ENCODE measurements at regions not wholly inside any gene's neighbourhood (a gene's known extent, or its start where the extent isn't known, plus 50 kb on each side); places are given as distances from the start of the nearest gene placed in this dataset.
"Not testable (repeated sequence)": the region's sequence is repeated elsewhere in the genome, so short reads cannot be mapped to it uniquely, and the experiment has no call there.

DNA sequence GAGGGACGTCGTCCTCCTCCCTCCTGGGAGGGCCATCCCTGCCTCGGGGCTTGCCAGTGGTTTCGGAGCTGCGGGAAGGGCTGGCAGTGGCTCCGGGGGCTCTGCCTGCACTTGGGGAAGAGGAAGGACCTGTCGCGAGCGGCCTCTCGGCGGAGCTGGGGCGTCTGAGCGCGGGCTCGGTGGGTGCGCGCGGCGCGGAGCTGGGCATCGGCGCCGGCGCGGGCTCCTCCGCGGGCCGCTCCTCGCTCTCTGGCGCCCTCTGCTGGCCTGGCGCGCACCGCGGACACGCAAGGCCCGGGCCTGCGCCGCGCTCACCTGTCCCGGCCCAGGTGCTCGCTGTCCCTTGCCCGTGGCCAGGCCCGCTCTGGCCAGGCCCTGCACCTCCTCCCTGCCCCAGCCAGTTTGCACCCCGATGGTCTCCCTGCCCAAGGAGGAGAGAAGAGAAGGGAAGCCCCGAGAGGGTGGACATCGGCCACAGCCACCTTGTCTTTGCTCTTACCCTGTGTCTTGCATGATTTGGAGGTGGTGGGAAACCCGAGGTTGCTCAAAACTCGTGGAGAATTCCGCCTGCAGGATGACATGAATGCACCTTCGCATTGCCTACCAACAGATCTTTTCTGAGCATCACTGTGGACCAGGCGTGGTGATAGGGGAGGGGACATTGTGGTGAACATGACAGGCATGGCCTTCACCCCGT is 119.2 kb downstream of the OTOP1 start:
- DNase-seq (ENCODE audit: extremely low read depth, low read depth): peak; percentile 0

DNA sequence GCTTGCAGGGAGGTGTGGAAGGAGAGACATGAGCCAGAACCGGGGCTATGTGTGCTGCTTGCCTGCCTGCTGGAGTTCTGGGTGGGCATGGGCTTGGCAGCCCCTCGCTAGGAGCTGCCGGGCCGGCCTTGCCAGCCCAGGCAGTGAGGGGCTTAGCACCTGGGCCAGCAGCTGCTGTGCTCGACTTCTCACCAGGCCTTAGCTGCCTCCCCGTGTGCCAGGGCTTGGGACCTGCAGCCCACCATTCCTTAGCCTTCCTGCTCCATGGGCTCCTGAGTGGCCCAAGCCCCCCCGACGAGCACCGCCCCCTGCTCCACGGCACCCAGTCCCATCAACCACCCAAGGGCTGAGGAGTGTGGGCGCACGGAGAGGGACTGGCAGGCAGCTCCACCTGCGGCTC is 111.3 kb downstream of the OTOP1 start:
- DNase-seq (ENCODE audit: extremely low read depth, low read depth): not testable (repeated sequence)

DNA sequence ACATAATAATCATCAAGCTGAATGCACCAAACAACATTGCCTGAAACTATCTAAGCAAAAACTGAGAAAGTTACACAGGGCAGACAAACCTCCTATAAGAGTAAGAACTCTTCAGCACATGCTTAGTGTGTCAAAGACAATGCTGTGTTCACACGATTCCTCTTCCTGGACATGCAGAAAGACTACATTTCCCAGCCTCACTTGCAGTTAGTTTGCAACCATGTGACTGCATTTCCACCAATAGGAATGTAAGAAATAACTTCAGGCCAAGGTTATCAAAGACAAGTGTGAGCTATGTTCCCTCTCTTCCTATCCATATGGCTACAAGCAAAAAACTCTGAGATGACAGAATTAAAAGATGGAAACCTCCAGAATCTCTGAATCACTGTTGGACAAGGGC is 109.8 kb downstream of the OTOP1 start:
- not testable (repeated sequence) for DNase-seq (ENCODE audit: extremely low read depth, low read depth)

DNA sequence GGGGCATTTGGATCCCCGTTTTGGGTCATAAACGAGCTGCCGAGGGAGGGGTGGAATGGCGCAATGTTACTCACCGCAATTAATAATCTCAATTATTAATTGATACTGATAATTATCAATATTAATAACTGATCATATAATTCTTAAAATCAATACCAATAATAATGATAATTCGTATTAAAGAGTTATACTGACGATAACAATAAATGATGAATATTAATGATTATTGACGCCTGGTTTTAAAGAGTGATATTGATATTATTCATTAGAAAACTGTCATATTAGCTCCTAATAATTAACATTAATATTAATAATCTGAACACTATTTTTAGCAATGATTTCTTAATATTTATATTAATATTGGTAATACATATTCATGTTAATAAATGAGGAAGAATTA is 92.4 kb downstream of the OTOP1 start:
- DNase-seq (ENCODE audit: extremely low read depth, low read depth): not testable (repeated sequence)

DNA sequence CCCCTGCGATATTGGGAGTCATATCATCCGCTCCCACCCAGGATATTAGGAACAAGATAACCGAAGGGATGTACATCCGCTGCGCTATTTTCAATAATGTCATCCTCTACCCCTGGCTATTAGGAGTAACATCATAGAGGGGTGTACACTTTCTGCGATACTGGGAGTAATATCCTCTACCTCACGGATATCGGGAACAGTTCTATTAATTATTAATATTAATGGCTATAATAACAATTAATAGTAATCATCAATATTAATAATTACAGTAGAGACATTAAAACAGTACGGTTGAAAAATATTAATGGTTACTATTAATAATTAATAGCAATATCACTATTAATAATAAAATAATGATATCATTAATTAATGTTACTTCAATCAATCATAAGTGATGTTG is 90.1 kb downstream of the OTOP1 start:
- DNase-seq (ENCODE audit: extremely low read depth, low read depth): not testable (repeated sequence)

Small RNA genes lying in the stretch of these regions (small RNA-seq; reads per million reads assigned to genes)
- gene AC116562.3: 0 reads per million in 2 experiments

Measured in NCI-H460 (cell line).